ENCODE measurements at regions not wholly inside any gene's neighbourhood (a gene's known extent, or its start where the extent isn't known, plus 50 kb on each side); places are given as distances from the start of the nearest gene placed in this dataset.
A peak's percentile ranks its signal among the peaks of the same experiment; 100 is the strongest.

- DNase-seq, result no peak
These were observed 154.6 kb downstream of the C1orf94 start for GRCh38 chr1:34331020-34331926.

- no peak for DNase-seq
These were observed 156.3 kb downstream of the C1orf94 start for GRCh38 chr1:34332996-34333395.

DNA sequence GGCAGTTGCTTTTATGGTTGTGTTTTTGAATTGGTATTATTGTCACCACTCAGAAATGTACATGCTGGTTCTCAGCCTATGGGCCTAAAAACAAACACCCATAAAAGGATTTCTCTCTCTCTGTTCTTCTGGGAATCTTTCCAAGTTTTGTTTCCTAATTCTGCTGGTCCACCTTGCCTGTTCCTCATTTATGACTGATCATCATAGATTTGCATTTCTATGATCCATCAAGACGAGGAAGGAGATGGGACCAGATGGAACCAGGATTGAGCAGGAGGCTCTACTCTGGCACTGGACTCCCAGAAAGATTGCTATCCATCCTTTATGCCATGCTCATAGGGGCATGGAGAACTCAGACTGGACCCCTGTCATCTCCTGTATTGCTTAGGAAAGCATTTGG is 162.2 kb downstream of the C1orf94 start:
- DNase-seq, result no peak

DNA sequence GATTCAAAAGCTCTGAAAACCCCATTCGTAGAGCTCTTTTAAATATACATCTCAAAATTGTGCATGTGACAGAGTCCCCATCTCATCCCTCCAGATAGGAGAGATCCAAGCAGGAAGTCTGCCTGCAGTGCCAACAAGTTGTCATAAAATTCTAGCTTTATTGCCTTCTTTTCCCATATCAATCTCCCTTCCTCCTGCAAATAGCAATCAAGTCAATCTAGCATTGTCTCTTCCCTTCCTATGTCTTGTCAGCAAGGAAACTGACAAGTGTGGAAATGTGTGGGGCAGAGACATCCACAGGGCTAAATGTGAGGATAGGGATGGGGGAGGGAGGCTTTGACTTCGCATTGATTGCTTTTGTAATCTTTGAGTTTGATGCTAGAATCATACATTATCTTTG is 165.2 kb downstream of the C1orf94 start:
- DNase-seq, result no peak

DNA sequence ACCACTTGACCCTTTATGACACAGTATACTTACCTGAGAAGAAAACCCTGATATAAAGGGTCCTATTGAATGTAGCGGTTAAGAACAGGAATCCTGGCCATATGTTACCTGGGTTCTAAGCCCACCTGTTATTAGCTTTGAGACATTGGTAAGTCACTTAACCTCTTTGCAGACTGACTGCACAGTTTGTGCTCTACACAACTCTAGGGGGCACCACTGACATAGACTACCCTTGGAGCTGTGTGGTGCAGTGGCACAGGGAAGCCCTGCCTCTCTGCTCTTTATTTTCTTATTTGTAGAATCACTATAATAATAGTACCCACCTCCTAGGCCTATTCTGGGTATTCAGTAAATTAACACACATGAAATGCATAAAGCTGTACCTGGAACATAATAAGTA is 165.6 kb downstream of the C1orf94 start:
- DNase-seq, result no peak

- DNase-seq, result peak; percentile 80
These were observed 169.4 kb downstream of the C1orf94 start for GRCh38 chr1:34346128-34346527.

GRCh38 chr1:34353409-34353808 is 176.7 kb downstream of the C1orf94 start:
- DNase-seq, result no peak

DNA sequence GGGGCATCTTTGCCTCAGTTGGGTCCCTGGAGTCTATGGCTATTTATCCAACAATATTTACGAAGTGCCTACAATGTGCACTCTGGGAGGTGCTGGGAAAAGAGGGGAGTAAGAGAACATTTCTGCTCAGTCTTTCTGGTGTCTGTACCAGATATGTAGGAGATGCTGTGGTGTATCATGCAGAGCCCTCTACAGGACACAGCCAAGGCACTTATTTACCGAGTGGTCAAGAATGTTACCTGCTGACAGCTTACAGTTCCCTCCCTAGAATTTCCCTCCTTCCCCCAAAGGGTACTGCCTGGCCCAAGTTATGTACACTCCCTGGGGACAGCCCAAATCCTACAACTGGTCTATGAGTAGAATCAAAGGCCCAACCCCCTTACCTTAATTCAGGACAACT is 177.7 kb downstream of the C1orf94 start:
- no peak for DNase-seq

DNA sequence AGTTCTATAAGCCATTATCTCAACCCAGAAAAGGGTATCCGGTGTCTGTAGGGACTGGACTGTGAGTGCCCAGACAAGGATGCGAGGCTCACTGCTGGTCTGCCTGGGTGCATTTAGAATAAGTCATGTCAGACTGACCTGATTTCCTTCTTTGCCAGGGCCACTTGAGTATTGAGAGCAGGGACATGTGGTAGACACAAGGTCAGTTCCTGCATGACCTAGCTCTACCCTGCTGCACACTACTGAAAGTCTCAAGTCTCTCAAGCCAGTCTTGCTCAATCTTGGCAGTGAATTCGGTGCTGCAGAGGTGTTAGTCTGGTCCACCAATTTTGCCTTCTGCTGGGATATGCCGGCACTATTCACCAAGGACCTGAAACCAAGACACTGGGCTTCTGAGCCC is 180.1 kb downstream of the C1orf94 start:
- DNase-seq, result no peak

- no peak for DNase-seq
These were observed 181.9 kb downstream of the C1orf94 start for GRCh38 chr1:34358636-34359035.

- DNase-seq, result no peak
These were observed 182.7 kb downstream of the C1orf94 start for GRCh38 chr1:34359411-34359810.

- no peak for DNase-seq
These were observed 183.9 kb downstream of the C1orf94 start for GRCh38 chr1:34360574-34360973.

- DNase-seq, result no peak
These were observed 184.4 kb downstream of the C1orf94 start for GRCh38 chr1:34361121-34361520.

GRCh38 chr1:34361781-34362357 is 185.2 kb downstream of the C1orf94 start:
- no peak for DNase-seq

DNA sequence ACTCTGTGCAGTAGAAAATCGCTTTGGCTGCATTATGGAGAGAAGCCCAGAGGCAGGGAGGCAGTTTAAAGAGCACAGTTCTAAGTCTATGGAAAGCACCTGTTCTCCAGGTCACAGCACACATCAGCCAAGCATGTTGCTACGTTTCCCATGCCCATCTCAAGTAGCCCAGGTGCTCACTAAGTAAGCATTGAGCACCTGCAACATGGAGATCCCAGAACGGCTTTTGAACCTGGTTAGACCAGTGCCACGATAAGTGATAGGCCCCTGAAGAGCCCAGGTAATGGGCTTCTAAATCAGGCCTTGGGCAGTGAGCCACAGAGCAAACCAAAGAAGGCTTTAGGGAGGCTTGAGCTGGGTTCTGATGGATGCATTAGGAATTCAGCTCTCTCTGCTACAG is 186.2 kb downstream of the C1orf94 start:
- peak; percentile 99 for DNase-seq

GRCh38 chr1:34363447-34363846 is 186.7 kb downstream of the C1orf94 start:
- peak; percentile 84 for DNase-seq

DNA sequence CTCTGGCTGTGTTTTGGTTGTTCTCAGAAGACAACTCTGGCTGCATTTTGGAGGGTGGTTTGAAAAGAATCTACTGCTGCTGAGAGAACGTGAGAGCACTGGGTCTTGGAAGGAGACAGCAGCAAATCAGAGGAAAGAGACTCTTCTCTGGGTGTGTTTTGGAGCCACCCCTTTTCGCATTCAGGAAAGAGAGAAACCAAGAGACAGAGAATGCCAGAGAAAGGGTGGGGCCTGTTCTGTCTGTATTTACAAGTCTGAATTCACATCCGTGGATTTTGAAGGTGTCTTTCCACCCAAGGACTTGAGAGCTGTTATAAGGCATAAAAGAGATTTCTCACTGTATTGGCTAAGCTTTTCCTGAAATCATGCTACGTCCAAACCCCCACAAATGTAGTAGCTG is 187.2 kb downstream of the C1orf94 start:
- DNase-seq, result no peak

- no peak for DNase-seq
These were observed 187.7 kb downstream of the C1orf94 start for GRCh38 chr1:34364376-34364775.

- no peak for DNase-seq
These were observed 188.6 kb downstream of the C1orf94 start for GRCh38 chr1:34365295-34365694.

GRCh38 chr1:34366875-34367624 is 190.3 kb downstream of the C1orf94 start:
- DNase-seq, result no peak

GRCh38 chr1:34367954-34368353 is 191.2 kb downstream of the C1orf94 start:
- no peak for DNase-seq

DNA sequence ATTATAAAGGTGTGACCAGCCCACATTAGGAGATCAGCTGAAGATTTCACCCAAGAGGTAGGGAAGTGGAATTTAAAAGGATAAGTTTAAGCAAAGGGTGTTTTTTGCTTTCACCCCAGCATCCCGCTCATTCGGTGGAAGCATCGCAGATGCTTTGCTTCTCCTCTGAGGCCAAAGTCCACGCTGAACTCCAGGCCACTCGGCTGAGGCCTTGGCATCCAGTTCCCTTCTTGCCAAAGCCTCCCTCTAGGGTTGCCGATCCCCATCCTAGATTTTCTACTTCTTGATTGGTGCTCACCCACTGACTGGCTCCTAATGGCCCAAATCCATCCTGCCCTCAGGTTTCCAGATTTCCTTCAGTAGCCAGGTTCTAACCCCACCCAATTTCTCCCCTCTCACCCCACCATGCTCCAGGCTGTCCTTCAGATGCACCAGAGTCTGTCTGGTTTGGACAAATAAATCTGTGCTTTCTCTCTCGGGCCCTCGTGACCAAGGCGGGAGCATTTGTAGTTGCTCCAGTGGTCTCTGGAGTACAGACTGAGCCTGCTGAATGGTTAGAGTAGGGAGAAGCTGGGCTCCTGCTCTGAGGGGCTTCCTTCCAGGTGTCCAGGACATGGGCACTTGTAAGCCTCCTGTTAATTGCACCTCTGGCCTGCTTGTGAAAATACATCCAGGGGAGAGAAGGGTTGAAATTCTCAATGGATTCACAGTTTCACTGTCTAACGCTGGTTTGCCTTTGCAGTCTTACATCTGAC is 193.2 kb downstream of the C1orf94 start:
- no peak for DNase-seq

GRCh38 chr1:34370748-34371147 is 194.0 kb downstream of the C1orf94 start:
- no peak for DNase-seq
